HG02623 (cell line): ENCODE measurements at regions not wholly inside any gene's neighbourhood (a gene's known extent, or its start where the extent isn't known, plus 50 kb on each side); places are given as distances from the start of the nearest gene placed in this dataset.
"Not testable (repeated sequence)": the region's sequence is repeated elsewhere in the genome, so short reads cannot be mapped to it uniquely, and the experiment has no call there.

ENCODE experiments used
- ATAC-seq: cut with Tn5 transposase; IDR thresholded peaks from one replicate; pipeline ENCODE4 v1.9.1; 2021; ENCODE audit warnings: moderate library complexity; ENCODE audit not compliant: unreplicated experiment

- no peak for ATAC-seq
These were observed 53.7 kb upstream of the SMIM15 start for GRCh38 chr5:61215996-61216395.

- ATAC-seq: no peak
These were observed 54.5 kb upstream of the SMIM15 start for GRCh38 chr5:61216741-61217140.

- no peak for ATAC-seq
These were observed 54.9 kb upstream of the SMIM15 start for GRCh38 chr5:61217214-61217613.

GRCh38 chr5:61228229-61228628, 66.0 kb upstream of the SMIM15 start:
- ATAC-seq: no peak

GRCh38 chr5:61228691-61229280, 66.5 kb upstream of the SMIM15 start:
- peak; percentile 66 for ATAC-seq

GRCh38 chr5:61229416-61229815, 67.1 kb upstream of the SMIM15 start:
- ATAC-seq: no peak

GRCh38 chr5:61230492-61230891, 68.2 kb upstream of the SMIM15 start:
- ATAC-seq: no peak

- ATAC-seq: no peak
These were observed 69.5 kb upstream of the SMIM15 start for GRCh38 chr5:61231813-61232212.

GRCh38 chr5:61232490-61233050, 70.3 kb upstream of the SMIM15 start:
- ATAC-seq: no peak

GRCh38 chr5:61234019-61234418, 71.8 kb upstream of the SMIM15 start:
- no peak for ATAC-seq

- not testable (repeated sequence) for ATAC-seq
These were observed 74.4 kb upstream of the SMIM15 start for GRCh38 chr5:61236715-61237114.

- ATAC-seq: no peak
These were observed 83.2 kb upstream of the SMIM15 start for GRCh38 chr5:61245486-61245885.

GRCh38 chr5:61245936-61246335, 83.7 kb upstream of the SMIM15 start:
- no peak for ATAC-seq

GRCh38 chr5:61246768-61247307, 84.6 kb upstream of the SMIM15 start:
- ATAC-seq: no peak

- no peak for ATAC-seq
These were observed 80.0 kb upstream of the ZSWIM6 start for GRCh38 chr5:61251874-61252642.

- ATAC-seq: no peak
These were observed 79.5 kb upstream of the ZSWIM6 start for GRCh38 chr5:61252643-61252925.

- no peak for ATAC-seq
These were observed 78.5 kb upstream of the ZSWIM6 start for GRCh38 chr5:61253547-61253946.

GRCh38 chr5:61254969-61255555, 77.0 kb upstream of the ZSWIM6 start:
- no peak for ATAC-seq

- ATAC-seq: no peak
These were observed 75.6 kb upstream of the ZSWIM6 start for GRCh38 chr5:61256474-61256873.

GRCh38 chr5:61257421-61257820, 74.6 kb upstream of the ZSWIM6 start:
- no peak for ATAC-seq

GRCh38 chr5:61261136-61261535, 70.9 kb upstream of the ZSWIM6 start:
- ATAC-seq: no peak

GRCh38 chr5:61262080-61262479, 70.0 kb upstream of the ZSWIM6 start:
- ATAC-seq: no peak
